HepG2 (cell line): ENCODE measurements at regions not wholly inside any gene's neighbourhood (a gene's known extent, or its start where the extent isn't known, plus 50 kb on each side); places are given as distances from the start of the nearest gene placed in this dataset.

Source experiments
- BCLAF1 ChIP-seq: fragments of 450-650 bp; IDR thresholded peaks from 2 replicates; pipeline ENCODE4 v1.6.1; 2017; ENCODE audit warnings: mild to moderate bottlenecking
- DDIT3 ChIP-seq: sonication (generic); formaldehyde crosslinking; IDR thresholded peaks from 2 replicates; pipeline ENCODE4 v1.4.0; 2020; ENCODE audit warnings: mild to moderate bottlenecking, missing genetic modification reagents
- FOSL1 ChIP-seq: sonication (generic); formaldehyde crosslinking; IDR thresholded peaks from 2 replicates; pipeline ENCODE4 v1.9.0; 2021; ENCODE audit warnings: missing genetic modification reagents, borderline replicate concordance
- FOXA3 ChIP-seq: IDR thresholded peaks from 2 replicates; pipeline ENCODE4 v1.6.1; 2016; ENCODE audit warnings: missing genetic modification reagents, missing compliant biosample characterization
- GFI1 ChIP-seq: sonication (generic); formaldehyde crosslinking; IDR thresholded peaks from 2 replicates; pipeline ENCODE4 v1.5.0; 2020; ENCODE audit warnings: missing genetic modification reagents, mild to moderate bottlenecking, borderline replicate concordance
- HNF1B ChIP-seq: sonication (generic); formaldehyde crosslinking; IDR thresholded peaks from 2 replicates; pipeline ENCODE4 v1.5.1; 2020; ENCODE audit warnings: mild to moderate bottlenecking, moderate library complexity, missing genetic modification reagents
- HNRNPUL1 ChIP-seq: fragments of 200-400 bp; formaldehyde crosslinking; IDR thresholded peaks from 2 replicates; pipeline ENCODE4 v1.6.1; 2017; ENCODE audit warnings: low read depth, mild to moderate bottlenecking, low read length, moderate library complexity
- MED8 ChIP-seq: sonication (generic); formaldehyde crosslinking; IDR thresholded peaks from 2 replicates; pipeline ENCODE4 v1.8.1; 2023; ENCODE audit warnings: mild to moderate bottlenecking, missing genetic modification reagents; ENCODE audit not compliant: insufficient replicate concordance
- NFE2L2 ChIP-seq: fragments of 150-350 bp; IDR thresholded peaks from 2 replicates; pipeline ENCODE4 v1.6.1; 2014; ENCODE audit warnings: low read length
- PAF1 ChIP-seq: IDR thresholded peaks from 2 replicates; pipeline ENCODE4 v1.6.1; 2016; ENCODE audit warnings: missing genetic modification reagents, missing compliant biosample characterization
- PAX8 ChIP-seq: sonication (generic); formaldehyde crosslinking; IDR thresholded peaks from 2 replicates; pipeline ENCODE4 v1.8.0; 2022; ENCODE audit warnings: mild to moderate bottlenecking, missing genetic modification reagents, borderline replicate concordance
- SMC3 ChIP-seq: IDR thresholded peaks from 2 replicates; pipeline ENCODE4 v1.6.1; 2011; ENCODE audit warnings: low read length, improper control_type of control experiment
- SP140L ChIP-seq: sonication (generic); formaldehyde crosslinking; IDR thresholded peaks from 2 replicates; pipeline ENCODE4 v1.4.0; 2020; ENCODE audit warnings: missing genetic modification reagents, borderline replicate concordance
- SUZ12 ChIP-seq: fragments of 150-350 bp; IDR thresholded peaks from 2 replicates; pipeline ENCODE4 v1.6.1; 2014; ENCODE audit warnings: low read depth, low read length
- TBL1XR1 ChIP-seq: fragments of 150-350 bp; IDR thresholded peaks from 2 replicates; pipeline ENCODE4 v1.6.1; 2014; ENCODE audit warnings: borderline replicate concordance, low read length; ENCODE audit not compliant: partially characterized antibody
- TCF7L2 ChIP-seq: IDR thresholded peaks from 2 replicates; pipeline ENCODE4 v1.6.1; 2011; ENCODE audit warnings: mild to moderate bottlenecking, low read depth, low read length, moderate library complexity
- ZHX1 ChIP-seq: sonication (generic); formaldehyde crosslinking; IDR thresholded peaks from 2 replicates; pipeline ENCODE4 v1.8.1; 2022; ENCODE audit warnings: low read depth, mild to moderate bottlenecking, missing genetic modification reagents
- ZNF121 ChIP-seq: sonication (generic); formaldehyde crosslinking; IDR thresholded peaks from 2 replicates; pipeline ENCODE4 v1.5.0; 2020; ENCODE audit warnings: mild to moderate bottlenecking, missing genetic modification reagents
- ZNF337 ChIP-seq: sonication (generic); formaldehyde crosslinking; IDR thresholded peaks from 2 replicates; pipeline ENCODE4 v1.5.1; 2020; ENCODE audit warnings: missing genetic modification reagents, low read depth, mild to moderate bottlenecking, borderline replicate concordance
- ZNF33B ChIP-seq: sonication (generic); formaldehyde crosslinking; IDR thresholded peaks from 2 replicates; pipeline ENCODE4 v1.5.1; 2020; ENCODE audit warnings: mild to moderate bottlenecking, missing genetic modification reagents
- ZNF546 ChIP-seq: sonication (generic); formaldehyde crosslinking; conservative IDR thresholded peaks from 2 replicates; pipeline ENCODE4 v1.8.1; 2023; ENCODE audit warnings: mild to moderate bottlenecking, missing genetic modification reagents
- ZNF549 ChIP-seq: sonication (generic); formaldehyde crosslinking; IDR thresholded peaks from 2 replicates; pipeline ENCODE4 v1.5.0; 2020; ENCODE audit warnings: missing genetic modification reagents
- ZNF766 ChIP-seq: sonication (generic); formaldehyde crosslinking; IDR thresholded peaks from 2 replicates; pipeline ENCODE4 v1.5.0; 2020; ENCODE audit warnings: missing genetic modification reagents, borderline replicate concordance
- ZNF775 ChIP-seq: sonication (generic); formaldehyde crosslinking; IDR thresholded peaks from 2 replicates; pipeline ENCODE4 v1.4.0; 2020; ENCODE audit warnings: missing genetic modification reagents, mild to moderate bottlenecking, moderate library complexity, borderline replicate concordance
- ZSCAN21 ChIP-seq: sonication (generic); formaldehyde crosslinking; IDR thresholded peaks from 2 replicates; pipeline ENCODE4 v1.8.0; 2022; ENCODE audit warnings: mild to moderate bottlenecking, missing genetic modification reagents, moderate library complexity, borderline replicate concordance

- TF ChIP-seq ZNF775 (CRISPR knock-in tag) (no peak), HNF1B (CRISPR knock-in tag) (no peak), FOXA3 (no peak; the same call in 1 of the 2 replicates), PAF1 (CRISPR knock-in tag) (no peak), NFE2L2 (no peak), HNRNPUL1 (no peak), MED8 (CRISPR knock-in tag) (no peak), FOSL1 (CRISPR knock-in tag) (no peak), ZNF33B (CRISPR knock-in tag) (no peak), SMC3 (no peak), ZNF337 (no peak), SUZ12 (no peak), ZSCAN21 (CRISPR knock-in tag) (no peak), ZNF546 (CRISPR knock-in tag) (no peak), ZNF766 (CRISPR knock-in tag) (no peak), TCF7L2 (no peak), ZNF549 (CRISPR knock-in tag) (no peak), TBL1XR1 (no peak), GFI1 (CRISPR knock-in tag) (no peak), SP140L (CRISPR knock-in tag) (0 out of 2 replicates have a peak, but pooled peaks have one; percentile 18), ZNF121 (CRISPR knock-in tag) (no peak), PAX8 (CRISPR knock-in tag) (no peak), ZHX1 (CRISPR knock-in tag) (no peak), BCLAF1 (no peak), DDIT3 (no peak)
Observed at GRCh38 chr6:85390105-85390728, 59.7 kb upstream of the NT5E start (continued).
